Prostate gland (tissue), 2 donors: ENCODE measurements at regions not wholly inside any gene's neighbourhood (a gene's known extent, or its start where the extent isn't known, plus 50 kb on each side); places are given as distances from the start of the nearest gene placed in this dataset.

ENCODE experiments used
- DNase-seq: peaks from one replicate; pipeline ENCODE4 v3.0.0-alpha.2; 2019; ENCODE audit warnings: low spot score
- H3K27ac ChIP-seq, 2 donors: fragments of 200-600 bp; sonication (generic); 2 replicates each; pipeline ENCODE4 v1.5.1; 2017 to 2019
- H3K27me3 ChIP-seq: fragments of 200-600 bp; sonication (generic); replicated peaks from 2 replicates; pipeline ENCODE4 v1.5.1; 2019; ENCODE audit not compliant: insufficient read depth
- H3K36me3 ChIP-seq, 2 donors: fragments of 200-600 bp; sonication (generic); 1 replicate in 1 of 2; 2 replicates in 1 of 2; pipeline versions ENCODE4 v1.5.1 to v1.8.1; 2017 to 2019
- H3K4me1 ChIP-seq: fragments of 200-600 bp; sonication (generic); replicated peaks from 2 replicates; pipeline ENCODE4 v1.5.1; 2019
- H3K4me3 ChIP-seq, 2 donors: fragments of 200-600 bp; sonication (generic); 2 replicates each; pipeline ENCODE4 v1.5.1; 2017 to 2019
- H3K9me3 ChIP-seq: fragments of 200-600 bp; sonication (generic); 2 replicates; pipeline ENCODE4 v1.5.1; 2017
- POLR2A ChIP-seq: fragments of 450-650 bp; IDR thresholded peaks from one replicate; pipeline ENCODE4 v1.6.1; 2016; ENCODE audit warnings: antibody characterized with exemption, mild to moderate bottlenecking
- POLR2AphosphoS5 ChIP-seq: sonication (generic); formaldehyde crosslinking; IDR thresholded peaks from one replicate; pipeline ENCODE4 v1.6.1; 2017; ENCODE audit warnings: antibody characterized with exemption
- WGBS: methylation state at CpG from one replicate; pipeline ENCODE4 v1.1.5; 2018; 5-methylcytosine and 5-hydroxymethylcytosine counted together
- intact Hi-C: fragments of 100-400 bp; cut with DNase I; formaldehyde crosslinking; loops from one replicate; pipeline ENCODE4 v1.14.2; 2022
- TF ChIP-seq, protein P1 (sequence below), 4 experiments: fragments of 200-600 bp in 2 of 4; fragments of 450-650 bp in 2 of 4; sonication (generic) in 2 of 4; IDR thresholded peaks; 1 replicate in 3 of 4; 2 replicates in 1 of 4; pipeline ENCODE4 v1.5.1; 2016 to 2019; ENCODE audit warnings: antibody characterized with exemption in 4 of 4, mild to moderate bottlenecking in 2 of 4, moderate library complexity in 2 of 4

DNA sequence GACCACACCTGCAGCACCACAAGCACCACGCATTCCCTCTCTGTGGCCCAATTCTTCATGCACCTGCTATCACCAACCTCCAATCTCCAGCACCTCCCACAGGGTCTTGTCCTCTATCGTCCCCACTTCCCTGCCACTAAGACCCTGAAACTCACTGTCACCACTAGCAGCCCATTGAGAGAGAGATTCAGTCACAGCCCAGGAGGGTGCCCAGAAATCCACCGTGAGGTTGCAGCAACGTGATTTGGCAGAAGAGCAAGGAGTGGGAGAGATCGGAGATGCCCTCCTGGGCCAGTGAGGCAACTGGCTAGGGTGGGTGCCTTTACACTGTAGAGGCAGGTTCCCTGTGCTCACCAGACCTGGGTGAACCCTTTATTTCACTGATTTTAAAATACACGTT is 90.1 kb downstream of the ANKRD60 start:
- intact Hi-C loops: no loop called here
- Histone ChIP-seq H3K4me3 (no peak overlapping the region), H3K9me3 (no peaks in the 10 kb centered on the region), H3K27ac (no peak overlapping the region), H3K27me3 (no peaks in the 10 kb centered on the region), H3K4me1 (peaks cover 3% of the 10 kb centered on the region), H3K36me3 (no peaks in the 10 kb centered on the region)
- WGBS: 82% methylated on average over 6 of the region's 6 CpGs
- TF ChIP-seq POLR2AphosphoS5: no peak
- TF ChIP-seq, protein P1, sequence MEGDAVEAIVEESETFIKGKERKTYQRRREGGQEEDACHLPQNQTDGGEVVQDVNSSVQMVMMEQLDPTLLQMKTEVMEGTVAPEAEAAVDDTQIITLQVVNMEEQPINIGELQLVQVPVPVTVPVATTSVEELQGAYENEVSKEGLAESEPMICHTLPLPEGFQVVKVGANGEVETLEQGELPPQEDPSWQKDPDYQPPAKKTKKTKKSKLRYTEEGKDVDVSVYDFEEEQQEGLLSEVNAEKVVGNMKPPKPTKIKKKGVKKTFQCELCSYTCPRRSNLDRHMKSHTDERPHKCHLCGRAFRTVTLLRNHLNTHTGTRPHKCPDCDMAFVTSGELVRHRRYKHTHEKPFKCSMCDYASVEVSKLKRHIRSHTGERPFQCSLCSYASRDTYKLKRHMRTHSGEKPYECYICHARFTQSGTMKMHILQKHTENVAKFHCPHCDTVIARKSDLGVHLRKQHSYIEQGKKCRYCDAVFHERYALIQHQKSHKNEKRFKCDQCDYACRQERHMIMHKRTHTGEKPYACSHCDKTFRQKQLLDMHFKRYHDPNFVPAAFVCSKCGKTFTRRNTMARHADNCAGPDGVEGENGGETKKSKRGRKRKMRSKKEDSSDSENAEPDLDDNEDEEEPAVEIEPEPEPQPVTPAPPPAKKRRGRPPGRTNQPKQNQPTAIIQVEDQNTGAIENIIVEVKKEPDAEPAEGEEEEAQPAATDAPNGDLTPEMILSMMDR (IDR thresholded peaks at IDR 0.05): no peak
- no peak for TF ChIP-seq POLR2A
- DNase-seq: no peak

DNA sequence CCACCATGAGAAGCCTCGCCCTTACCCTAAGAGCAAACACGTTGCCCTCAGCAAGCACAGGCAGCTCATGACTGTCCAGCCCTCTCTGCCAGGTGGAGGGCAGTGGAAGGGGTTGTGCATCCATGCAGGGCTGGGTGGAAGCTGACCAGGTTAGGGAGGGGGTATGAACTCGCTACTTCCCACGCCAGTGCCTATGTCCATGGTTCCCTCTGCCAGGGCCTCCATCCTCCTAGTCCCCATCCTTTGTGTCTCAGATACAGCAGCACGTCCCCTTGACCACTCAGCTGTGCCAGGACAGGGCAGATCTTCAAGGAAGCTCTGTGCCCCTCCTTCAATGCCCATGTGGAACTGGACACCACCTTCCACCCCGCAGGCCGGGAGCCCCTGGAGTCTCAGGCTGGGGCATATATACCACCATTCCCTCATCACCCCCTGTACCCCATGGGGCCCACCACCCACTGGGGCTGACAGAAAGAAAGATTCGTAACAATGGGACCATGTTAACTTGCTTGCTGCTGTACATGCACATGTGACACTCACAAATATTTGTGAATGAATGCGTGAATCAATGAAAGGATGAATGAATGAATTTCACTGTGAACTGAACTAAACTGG is 90.7 kb downstream of the ANKRD60 start:
- DNase-seq: no peak
- TF ChIP-seq POLR2AphosphoS5 (no peak), POLR2A (no peak)
- TF ChIP-seq, protein P1 (IDR thresholded peaks at IDR 0.05): no peak

DNA sequence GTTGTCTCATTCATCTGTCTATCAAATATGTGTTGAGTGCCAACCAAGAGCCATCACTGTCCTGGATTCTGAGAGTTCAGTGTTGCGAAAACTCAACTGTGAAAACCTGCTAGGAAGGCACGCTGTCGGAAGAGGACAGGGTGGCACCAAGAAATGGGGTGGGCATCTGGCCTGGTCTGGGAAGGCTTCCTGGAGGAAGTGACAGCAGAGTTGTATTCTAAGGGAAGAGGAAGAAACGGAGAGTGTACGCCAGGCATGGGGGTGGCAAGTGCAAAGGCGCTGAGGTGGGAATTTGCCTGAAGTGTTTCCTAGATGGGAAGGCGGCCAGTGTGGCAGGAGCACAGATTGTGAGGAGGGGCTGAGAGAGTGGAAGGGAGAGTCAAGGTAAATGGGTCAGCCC is 91.2 kb downstream of the ANKRD60 start:
- H3K36me3 ChIP-seq: no peaks in the 10 kb centered on the region
- peaks cover 3% of the 10 kb centered on the region for H3K4me1 ChIP-seq
- no peaks in the 10 kb centered on the region for H3K9me3 ChIP-seq
- no peak overlapping the region for H3K4me3 ChIP-seq
- no peak for TF ChIP-seq POLR2A
- intact Hi-C loops: no loop called here
- WGBS: 95% methylated on average over 7 of the region's 7 CpGs
- no peak for DNase-seq
- no peaks in the 10 kb centered on the region for H3K27me3 ChIP-seq
- no peak overlapping the region for H3K27ac ChIP-seq

More for the DNA sequence above, 90.7 kb downstream of the ANKRD60 start:
- no peaks in the 10 kb centered on the region for H3K27me3 ChIP-seq
- WGBS: 94% methylated on average over 9 of the region's 9 CpGs
- intact Hi-C loops: no loop called here
- H3K9me3 ChIP-seq: no peaks in the 10 kb centered on the region
- peaks cover 3% of the 10 kb centered on the region for H3K4me1 ChIP-seq
- no peak overlapping the region for H3K4me3 ChIP-seq
- no peak overlapping the region for H3K27ac ChIP-seq
- no peaks in the 10 kb centered on the region for H3K36me3 ChIP-seq

DNA sequence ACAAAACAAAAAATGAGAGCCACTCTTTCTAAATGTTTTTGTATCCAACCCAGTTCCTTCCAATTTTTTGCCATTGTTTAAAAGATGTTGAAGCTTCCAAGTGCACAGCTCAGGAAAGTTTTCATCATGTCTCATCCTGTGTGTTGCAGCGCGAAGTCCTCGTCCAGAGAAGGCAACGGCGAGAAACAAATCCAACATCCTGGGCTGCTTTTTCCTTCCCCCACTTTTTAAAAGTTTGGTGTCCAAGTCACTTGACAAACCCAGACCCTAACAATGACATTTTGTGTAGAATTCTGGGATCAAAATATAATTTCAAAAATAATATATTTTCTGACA is 92.3 kb downstream of the ANKRD60 start:
- peaks cover 3% of the 10 kb centered on the region for H3K4me1 ChIP-seq
- intact Hi-C loops: no loop called here
- H3K4me3 ChIP-seq: no peak overlapping the region
- no peak for DNase-seq
- WGBS: 17% methylated on average over 5 of the region's 5 CpGs
- H3K27ac ChIP-seq: no peak overlapping the region
- no peaks in the 10 kb centered on the region for H3K9me3 ChIP-seq
- no peaks in the 10 kb centered on the region for H3K36me3 ChIP-seq
- no peaks in the 10 kb centered on the region for H3K27me3 ChIP-seq
- TF ChIP-seq, protein P1 (IDR thresholded peaks at IDR 0.05): no peak
- TF ChIP-seq POLR2AphosphoS5 (no peak), POLR2A (no peak)

DNA sequence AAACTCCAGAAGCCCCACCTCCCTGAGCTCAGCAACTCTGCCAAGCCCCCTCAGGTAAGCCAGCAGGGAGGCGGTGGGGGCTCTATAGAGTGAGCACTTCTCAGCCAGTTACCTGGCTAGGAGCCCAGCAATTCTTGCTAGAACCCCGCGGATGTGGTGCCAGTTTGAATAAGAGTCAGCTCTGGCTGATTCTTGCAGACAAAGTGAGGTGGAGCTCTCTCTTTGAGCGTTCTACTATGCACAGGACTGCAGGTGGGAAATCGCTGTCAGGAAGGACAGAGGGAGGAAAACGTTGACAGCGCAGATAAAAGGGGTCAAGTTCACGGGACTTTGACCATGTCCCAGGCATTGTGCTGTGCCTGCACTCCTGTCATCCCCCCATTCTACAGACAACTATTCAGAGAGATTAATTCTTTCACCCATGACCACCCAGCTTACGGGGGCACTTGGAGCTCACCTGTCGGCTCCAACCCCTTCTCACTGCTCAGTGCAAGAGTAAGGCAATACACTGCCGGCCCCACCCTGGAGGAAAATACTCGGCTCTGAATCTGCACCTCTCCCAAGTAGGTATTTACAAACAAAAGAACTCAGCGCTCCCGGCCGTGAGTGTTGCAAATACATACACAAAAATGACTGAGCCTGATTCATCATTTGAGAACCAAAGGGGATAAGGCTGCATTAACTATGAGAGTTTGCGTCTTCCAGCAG is 92.9 kb downstream of the ANKRD60 start:
- Histone ChIP-seq H3K27me3 (no peaks in the 10 kb centered on the region), H3K27ac (peak overlapping the region in 1 of 2 donors; percentile 2), H3K36me3 (no peaks in the 10 kb centered on the region), H3K9me3 (no peaks in the 10 kb centered on the region), H3K4me1 (peaks cover 3% of the 10 kb centered on the region), H3K4me3 (no peak overlapping the region)
- no peak for DNase-seq
- TF ChIP-seq, protein P1 (IDR thresholded peaks at IDR 0.05): no peak
- TF ChIP-seq POLR2AphosphoS5 (no peak), POLR2A (no peak)
- intact Hi-C loops: no loop called here
- WGBS: 6% methylated on average over 16 of the region's 16 CpGs
